ENCODE measurements at regions not wholly inside any gene's neighbourhood (a gene's known extent, or its start where the extent isn't known, plus 50 kb on each side); places are given as distances from the start of the nearest gene placed in this dataset.

DNA sequence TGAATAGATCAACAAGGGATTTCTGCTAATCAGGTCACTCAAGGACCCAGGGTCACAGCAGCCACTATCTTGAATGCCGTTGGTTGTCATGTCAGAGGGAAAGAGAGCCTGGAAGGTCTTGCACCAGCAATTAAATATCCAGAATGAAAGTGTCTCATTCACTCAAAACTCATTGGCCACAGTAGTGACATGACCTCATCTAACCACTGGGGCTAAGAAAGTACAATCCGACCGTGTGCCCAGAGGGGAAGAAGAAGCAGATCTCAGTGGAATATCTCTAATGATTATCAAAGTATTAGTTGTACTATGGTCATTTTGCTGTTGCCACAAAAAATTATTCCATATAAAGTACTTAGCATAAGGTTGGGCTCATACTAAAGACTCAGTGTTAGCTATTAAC is 210.0 kb downstream of the QDPR start:
- Mint-ChIP-seq H3K4me1 (ENCODE audit: low read depth) (no peaks in the 10 kb centered on the region), H3K9me3 (no peaks in the 10 kb centered on the region), H3K27ac (no peak overlapping the region), H3K36me3 (ENCODE audit: low read depth) (no peaks in the 10 kb centered on the region), H3K4me3 (no peak overlapping the region), H3K27me3 (peaks cover 15% of the 10 kb centered on the region)
- ATAC-seq (no peak), DNase-seq (no peak)
- POLR2A ChIA-PET = interaction anchor here (0.9 kb wide), 1 partner anchor 11 kb away, joined by 3 read pairs; no protein-coding TSS in a partner anchor
- intact Hi-C loops (cut with micrococcal nuclease) = no loop called here
- CTCF ChIA-PET = no interaction called here
- no peak for TF ChIP-seq CTCF (IDR thresholded peaks at IDR 0.05)

- intact Hi-C loops (cut with micrococcal nuclease) = no loop called here
- H3K4me3 Mint-ChIP-seq = no peak overlapping the region
- TF ChIP-seq CTCF (IDR thresholded peaks at IDR 0.05) = no peak
- H3K4me1 Mint-ChIP-seq (ENCODE audit: low read depth) = no peaks in the 10 kb centered on the region
- ChIA-PET CTCF (no interaction called here), POLR2A (interaction anchor here (0.9 kb wide), 1 partner anchor 10 kb away, joined by 3 read pairs; no protein-coding TSS in a partner anchor)
- H3K27me3 Mint-ChIP-seq = peaks cover 15% of the 10 kb centered on the region
- no peak for DNase-seq
- H3K9me3 Mint-ChIP-seq = no peaks in the 10 kb centered on the region
- no peak overlapping the region for H3K27ac Mint-ChIP-seq
- no peak for ATAC-seq
- no peaks in the 10 kb centered on the region for H3K36me3 Mint-ChIP-seq (ENCODE audit: low read depth)
These were observed 210.6 kb downstream of the QDPR start for GRCh38 chr4:17301266-17301665.

GRCh38 chr4:17296921-17297890 is 214.7 kb downstream of the QDPR start:
- Mint-ChIP-seq H3K9me3 (no peaks in the 10 kb centered on the region), H3K36me3 (ENCODE audit: low read depth) (no peaks in the 10 kb centered on the region), H3K27ac (no peak overlapping the region), H3K4me3 (no peak overlapping the region), H3K4me1 (ENCODE audit: low read depth) (no peaks in the 10 kb centered on the region), H3K27me3 (peaks cover 21% of the 10 kb centered on the region)
- no peak for TF ChIP-seq CTCF (IDR thresholded peaks at IDR 0.05)
- ATAC-seq (no peak), DNase-seq (no peak)
- ChIA-PET CTCF (interaction anchor here (1.0 to 1.5 kb wide), 2 partner anchors 26 to 175 kb away, joined by 3 to 4 read pairs; no protein-coding TSS in a partner anchor), POLR2A (interaction anchor here (0.7 kb wide), 1 partner anchor 20 kb away, joined by 3 read pairs; no protein-coding TSS in a partner anchor)
- intact Hi-C loops (cut with micrococcal nuclease) = no loop called here

- no peaks in the 10 kb centered on the region for H3K4me1 Mint-ChIP-seq (ENCODE audit: low read depth)
- H3K4me3 Mint-ChIP-seq = no peak overlapping the region
- ATAC-seq (no peak), DNase-seq (no peak)
- H3K27me3 Mint-ChIP-seq = peaks cover 16% of the 10 kb centered on the region
- H3K36me3 Mint-ChIP-seq (ENCODE audit: low read depth) = no peaks in the 10 kb centered on the region
- intact Hi-C loops (cut with micrococcal nuclease) = no loop called here
- ChIA-PET POLR2A (no interaction called here), CTCF (interaction anchor here (0.6 to 2.1 kb wide), 2 partner anchors 154 to 503 kb away, joined by 3 to 6 read pairs; no protein-coding TSS in a partner anchor)
- TF ChIP-seq CTCF (IDR thresholded peaks at IDR 0.05) = no peak
- no peaks in the 10 kb centered on the region for H3K9me3 Mint-ChIP-seq
- H3K27ac Mint-ChIP-seq = no peak overlapping the region
These were observed 218.0 kb downstream of the QDPR start for GRCh38 chr4:17293901-17294300.

DNA sequence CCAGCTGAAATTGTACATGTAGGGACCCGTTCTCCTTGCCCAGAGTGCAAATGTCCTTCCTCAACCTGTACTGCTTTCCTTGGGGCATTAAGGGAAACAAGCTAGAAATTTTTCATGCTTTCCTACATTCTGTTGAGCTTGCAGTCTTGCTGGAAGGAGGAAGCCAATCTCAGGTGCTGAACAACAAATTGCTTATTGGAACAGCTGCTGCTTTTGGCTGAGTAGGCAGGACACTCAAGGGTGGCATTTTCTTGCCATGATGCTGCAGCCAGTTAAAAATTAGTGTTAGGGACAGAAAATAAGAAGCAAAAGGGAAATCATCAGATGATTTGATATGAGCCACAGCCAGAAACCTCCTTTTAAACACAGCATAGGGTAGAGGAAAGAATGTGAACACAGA is 223.7 kb downstream of the QDPR start:
- ChIA-PET CTCF (no interaction called here), POLR2A (no interaction called here)
- ATAC-seq (no peak), DNase-seq (no peak)
- Mint-ChIP-seq H3K4me3 (no peak overlapping the region), H3K4me1 (ENCODE audit: low read depth) (no peaks in the 10 kb centered on the region), H3K36me3 (ENCODE audit: low read depth) (no peaks in the 10 kb centered on the region), H3K9me3 (no peaks in the 10 kb centered on the region), H3K27me3 (peaks cover 8% of the 10 kb centered on the region), H3K27ac (no peak overlapping the region)
- no peak for TF ChIP-seq CTCF (IDR thresholded peaks at IDR 0.05)
- intact Hi-C loops (cut with micrococcal nuclease) = no loop called here

Measured in activated CD8-positive, alpha-beta T cell treated with anti-CD3 and anti-CD28 coated beads for 36 hours (primary cell).